NK-92 treated with Interleukin-12 subunit alpha and Interleukin-12 subunit beta, amount 100 ng/mL, for 24 hours (cell line): ENCODE measurements at regions not wholly inside any gene's neighbourhood (a gene's known extent, or its start where the extent isn't known, plus 50 kb on each side); places are given as distances from the start of the nearest gene placed in this dataset.

ENCODE experiments used
- DNase-seq: peaks from one replicate; lab custom pipeline; 2025; lab: John Stamatoyannopoulos, UW

- DNase-seq = no peak
These were observed 66.6 kb downstream of the NEURL3 start for GRCh38 chr2:96438589-96438988.

- no peak for DNase-seq
These were observed 67.6 kb downstream of the NEURL3 start for GRCh38 chr2:96437512-96437911.

- DNase-seq = no peak
These were observed 68.2 kb downstream of the NEURL3 start for GRCh38 chr2:96436961-96437360.

GRCh38 chr2:96436416-96436815 is 68.7 kb downstream of the NEURL3 start:
- DNase-seq = no peak

- no peak for DNase-seq
These were observed 73.8 kb downstream of the NEURL3 start for GRCh38 chr2:96431319-96431718.

GRCh38 chr2:96430394-96430988 is 74.7 kb downstream of the NEURL3 start:
- DNase-seq = no peak

- peak; percentile 23 for DNase-seq
These were observed 77.2 kb downstream of the NEURL3 start for GRCh38 chr2:96427917-96428316.

- DNase-seq = no peak
These were observed 78.0 kb downstream of the NEURL3 start for GRCh38 chr2:96427169-96427568.

GRCh38 chr2:96423828-96424227 is 81.3 kb downstream of the NEURL3 start:
- DNase-seq = no peak
